Activated CD4-positive, alpha-beta T cell treated with anti-CD3 and anti-CD28 coated beads for 36 hours (primary cell): ENCODE measurements at regions not wholly inside any gene's neighbourhood (a gene's known extent, or its start where the extent isn't known, plus 50 kb on each side); places are given as distances from the start of the nearest gene placed in this dataset.
"Not testable (repeated sequence)": the region's sequence is repeated elsewhere in the genome, so short reads cannot be mapped to it uniquely, and the experiment has no call there.

Experiments
- ATAC-seq: fragments of 200-7000 bp; cut with Tn5 transposase; one replicate; pipeline ENCODE4 v1.10.0; 2021; ENCODE audit warnings: mild to moderate bottlenecking, moderate library complexity
- CTCF ChIA-PET: fragments of 350-600 bp; sonication (Branson Sonifier 250); formaldehyde crosslinking; loops from one replicate; lab custom pipeline; 2021; ENCODE audit warnings: antibody characterized with exemption; lab: Charles Lee
- POLR2A ChIA-PET: fragments of 350-600 bp; sonication (Branson Sonifier 250); formaldehyde crosslinking; loops from one replicate; lab custom pipeline; 2021; ENCODE audit warnings: antibody characterized with exemption, inconsistent platforms; lab: Charles Lee
- DNase-seq: peaks from one replicate; pipeline ENCODE4 v3.0.0-alpha.2; 2020
- H3K27ac Mint-ChIP-seq: one replicate; pipeline ENCODE4 v1.8.0; 2021; ENCODE audit warnings: mixed read lengths
- H3K27me3 Mint-ChIP-seq: one replicate; pipeline ENCODE4 v1.8.0; 2021; ENCODE audit warnings: mixed read lengths
- H3K36me3 Mint-ChIP-seq: one replicate; pipeline ENCODE4 v1.8.0; 2021; ENCODE audit warnings: low read depth, mixed read lengths
- H3K4me1 Mint-ChIP-seq: one replicate; pipeline ENCODE4 v1.8.0; 2021; ENCODE audit warnings: mixed read lengths
- H3K4me3 Mint-ChIP-seq: one replicate; pipeline ENCODE4 v1.8.0; 2021; ENCODE audit warnings: mild to moderate bottlenecking, moderate library complexity, mixed read lengths
- H3K9me3 Mint-ChIP-seq: one replicate; pipeline ENCODE4 v1.8.0; 2021; ENCODE audit warnings: low read depth, mixed read lengths
- intact Hi-C, 2 experiments: fragments of 100-400 bp; cut with DNase I in 1 of 2; cut with micrococcal nuclease in 1 of 2; formaldehyde crosslinking; loops; one replicate each; pipeline versions ENCODE4 v1.14.2 to v1.15.1; 2022 to 2024; cut with DNase I, micrococcal nuclease

DNA sequence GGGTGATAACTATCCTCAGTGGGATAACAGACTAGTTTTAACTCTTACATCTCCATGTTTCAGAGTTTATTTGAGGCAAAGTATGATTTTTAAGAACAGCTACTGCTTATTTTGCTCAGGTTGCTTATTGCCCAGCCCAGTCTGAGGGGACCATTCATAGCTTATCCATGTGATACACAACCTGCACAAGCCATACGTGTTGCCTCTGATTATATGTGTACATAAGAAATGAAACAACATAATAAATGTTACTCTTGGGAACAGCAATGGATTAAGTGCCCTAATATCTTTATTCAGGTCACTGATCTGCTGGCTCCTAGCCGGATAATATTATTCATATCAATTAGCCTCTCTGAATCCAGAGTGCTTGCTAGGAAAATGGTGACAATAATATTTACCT lies 236.2 kb downstream of the CGGBP1 start:
- Mint-ChIP-seq H3K4me1 (no peaks in the 10 kb centered on the region), H3K27ac (no peak overlapping the region)
- CTCF ChIA-PET: no interaction called here

DNA sequence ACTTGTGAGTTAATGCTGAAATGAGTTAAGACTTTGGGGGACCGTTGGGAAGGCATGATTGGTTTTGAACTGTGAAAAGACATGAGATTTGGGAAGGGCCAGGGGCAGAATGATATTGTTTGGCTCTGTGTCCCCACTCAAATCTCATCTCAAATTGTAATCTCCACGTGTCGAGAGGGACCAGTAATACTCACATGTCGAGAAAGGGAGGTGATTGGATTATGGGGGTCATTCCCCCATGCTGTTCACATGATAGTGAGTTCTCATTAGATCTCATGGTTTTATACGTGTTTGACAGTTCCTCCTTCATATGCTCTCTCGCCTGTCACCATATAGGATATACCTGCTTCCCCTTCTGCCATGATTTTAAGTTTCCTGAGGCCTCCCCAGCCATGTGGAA lies 245.3 kb downstream of the CGGBP1 start:
- H3K9me3 Mint-ChIP-seq, H3K27ac Mint-ChIP-seq, H3K4me1 Mint-ChIP-seq, intact Hi-C loops, CTCF ChIA-PET, POLR2A ChIA-PET, ATAC-seq, H3K4me3 Mint-ChIP-seq, H3K36me3 Mint-ChIP-seq, DNase-seq, H3K27me3 Mint-ChIP-seq: not testable (repeated sequence)

More for the DNA sequence above, 236.2 kb downstream of the CGGBP1 start:
- Mint-ChIP-seq H3K27me3 (peaks cover 3% of the 10 kb centered on the region), H3K9me3 (no peaks in the 10 kb centered on the region), H3K36me3 (no peaks in the 10 kb centered on the region), H3K4me3 (no peak overlapping the region)
- POLR2A ChIA-PET: no interaction called here
- DNase-seq: no peak
- intact Hi-C loops: no loop called here
- ATAC-seq: no peak

DNA sequence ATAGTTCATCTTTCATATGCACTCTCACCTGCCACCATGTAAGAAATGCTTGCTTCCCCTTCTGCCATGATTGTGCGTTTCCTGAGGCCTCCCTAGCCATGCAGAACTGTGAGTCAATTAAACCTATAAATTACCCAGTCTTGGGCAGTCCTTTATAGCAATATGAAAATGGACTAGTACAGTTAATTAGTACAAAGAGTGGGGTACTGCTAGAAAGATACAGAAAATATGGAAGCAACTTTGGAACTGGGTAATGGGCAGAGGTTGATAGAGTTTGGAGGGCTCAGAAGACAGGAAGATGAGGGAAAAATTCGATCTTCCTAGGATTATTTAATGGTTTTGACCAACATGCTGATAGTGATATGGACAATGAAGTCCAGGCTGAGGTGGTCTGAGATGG lies 246.9 kb downstream of the CGGBP1 start:
- POLR2A ChIA-PET: no interaction called here
- Mint-ChIP-seq H3K36me3 (no peaks in the 10 kb centered on the region), H3K27me3 (peaks cover 8% of the 10 kb centered on the region), H3K4me3 (no peak overlapping the region), H3K27ac (no peak overlapping the region), H3K9me3 (no peaks in the 10 kb centered on the region), H3K4me1 (peaks cover under 1% of the 10 kb centered on the region)
- no peak for ATAC-seq
- intact Hi-C loops: no loop called here
- DNase-seq: no peak
- CTCF ChIA-PET: no interaction called here

DNA sequence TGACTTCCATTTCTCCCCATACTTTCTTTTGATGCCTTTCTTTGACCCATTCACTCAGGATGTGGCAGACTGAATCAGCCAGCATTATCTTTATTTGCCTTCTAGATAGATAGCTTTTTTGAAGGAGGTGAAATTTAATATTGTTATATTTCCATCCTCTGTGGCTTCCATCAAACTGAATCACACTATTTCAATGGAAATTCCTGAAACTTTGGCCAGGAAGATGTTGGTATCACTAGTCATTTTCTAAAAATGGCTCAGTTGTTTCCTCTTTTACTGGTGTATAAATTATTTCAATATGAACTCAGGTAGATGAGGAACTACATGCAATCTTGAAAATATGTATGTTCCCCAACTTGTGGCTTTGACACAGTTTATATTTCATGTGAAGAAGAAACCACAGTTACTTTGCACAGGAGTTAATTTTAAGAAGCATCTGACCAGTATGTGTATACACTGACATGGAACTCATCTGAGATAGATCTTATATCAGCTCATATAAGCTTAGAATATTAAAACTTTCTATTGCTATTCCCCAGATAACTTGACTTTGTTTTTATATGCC lies 248.3 kb downstream of the CGGBP1 start:
- H3K36me3 Mint-ChIP-seq: no peaks in the 10 kb centered on the region
- no peak for ATAC-seq
- ChIA-PET POLR2A (no interaction called here), CTCF (no interaction called here)
- intact Hi-C loops: no loop called here
- no peak overlapping the region for H3K27ac Mint-ChIP-seq
- no peak overlapping the region for H3K4me3 Mint-ChIP-seq
- H3K9me3 Mint-ChIP-seq: no peaks in the 10 kb centered on the region
- H3K27me3 Mint-ChIP-seq: peaks cover 8% of the 10 kb centered on the region
- peaks cover 4% of the 10 kb centered on the region for H3K4me1 Mint-ChIP-seq
- no peak for DNase-seq

DNA sequence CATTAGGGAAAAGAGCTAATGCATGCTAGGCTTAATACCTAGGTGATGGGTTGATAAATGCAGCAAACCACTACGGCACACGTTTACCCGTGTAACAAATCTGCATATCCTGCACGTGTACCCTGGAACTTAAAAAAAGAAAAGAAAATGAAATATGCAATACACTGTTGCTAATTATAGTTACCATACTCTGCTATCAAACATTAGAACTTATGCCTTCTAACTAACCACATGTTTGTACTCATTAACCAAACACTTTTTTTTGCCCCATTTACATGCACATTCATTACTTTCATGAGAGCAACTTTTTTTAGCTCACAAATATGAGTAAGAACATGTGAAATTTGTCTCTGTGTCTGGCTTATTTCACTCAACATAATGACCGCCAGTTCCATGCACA lies 253.1 kb downstream of the CGGBP1 start:
- intact Hi-C loops: no loop called here
- no peaks in the 10 kb centered on the region for H3K36me3 Mint-ChIP-seq
- CTCF ChIA-PET: no interaction called here
- no peaks in the 10 kb centered on the region for H3K9me3 Mint-ChIP-seq
- no peak overlapping the region for H3K4me3 Mint-ChIP-seq
- peaks cover 9% of the 10 kb centered on the region for H3K27me3 Mint-ChIP-seq
- ATAC-seq (no peak), DNase-seq (no peak)
- H3K4me1 Mint-ChIP-seq: peaks cover 4% of the 10 kb centered on the region
- H3K27ac Mint-ChIP-seq: no peak overlapping the region
- POLR2A ChIA-PET: no interaction called here

DNA sequence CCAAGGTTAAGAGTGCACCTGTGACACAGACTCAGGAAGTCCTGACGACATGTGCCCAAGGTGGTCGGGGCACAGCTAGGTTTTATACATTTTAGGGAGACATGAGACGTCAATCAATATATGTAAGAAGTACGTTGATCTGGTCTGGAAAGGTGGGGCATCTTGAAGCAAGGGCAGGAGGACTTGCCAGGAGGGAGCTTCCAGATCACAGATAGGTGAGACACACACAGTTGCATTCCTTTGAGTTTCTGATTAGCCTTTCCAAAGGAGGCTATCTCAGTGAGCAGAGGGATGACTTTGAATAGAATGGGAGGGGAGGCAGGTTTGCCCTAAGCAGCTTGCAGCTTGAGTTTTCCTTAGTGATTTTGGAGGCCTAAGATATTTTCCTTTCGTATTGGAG lies 257.4 kb downstream of the CGGBP1 start:
- H3K4me3 Mint-ChIP-seq: no peak overlapping the region
- intact Hi-C loops: no loop called here
- peaks cover 6% of the 10 kb centered on the region for H3K4me1 Mint-ChIP-seq
- peaks cover 26% of the 10 kb centered on the region for H3K27me3 Mint-ChIP-seq
- ATAC-seq (no peak), DNase-seq (no peak)
- H3K36me3 Mint-ChIP-seq: no peaks in the 10 kb centered on the region
- H3K27ac Mint-ChIP-seq: no peak overlapping the region
- H3K9me3 Mint-ChIP-seq: no peaks in the 10 kb centered on the region
- POLR2A ChIA-PET: no interaction called here
- CTCF ChIA-PET: no interaction called here

DNA sequence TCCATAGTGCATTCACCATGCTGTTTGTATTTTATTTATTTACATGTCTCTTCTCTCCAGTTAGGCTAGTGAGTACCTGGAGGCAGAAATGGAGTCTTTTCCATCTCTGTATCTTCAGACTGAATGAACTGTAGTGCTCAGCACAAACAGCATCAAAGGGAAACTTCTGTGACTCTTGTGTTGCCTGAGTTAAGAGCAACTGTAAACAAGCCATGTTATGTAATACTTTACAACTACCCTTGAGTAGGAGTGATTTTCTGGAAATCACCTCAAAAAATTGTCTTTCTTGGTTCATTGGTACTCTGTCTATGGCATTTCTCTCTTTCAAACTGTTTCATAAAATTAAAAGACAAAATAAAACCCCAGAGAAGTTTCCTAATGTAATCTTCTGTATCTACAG lies 258.3 kb downstream of the CGGBP1 start:
- Mint-ChIP-seq H3K4me1 (peaks cover 11% of the 10 kb centered on the region), H3K36me3 (no peaks in the 10 kb centered on the region), H3K9me3 (no peaks in the 10 kb centered on the region), H3K27ac (no peak overlapping the region), H3K4me3 (no peak overlapping the region), H3K27me3 (peaks cover 32% of the 10 kb centered on the region)
- ChIA-PET CTCF (no interaction called here), POLR2A (no interaction called here)
- DNase-seq (no peak), ATAC-seq (no peak)
- intact Hi-C loops: no loop called here

DNA sequence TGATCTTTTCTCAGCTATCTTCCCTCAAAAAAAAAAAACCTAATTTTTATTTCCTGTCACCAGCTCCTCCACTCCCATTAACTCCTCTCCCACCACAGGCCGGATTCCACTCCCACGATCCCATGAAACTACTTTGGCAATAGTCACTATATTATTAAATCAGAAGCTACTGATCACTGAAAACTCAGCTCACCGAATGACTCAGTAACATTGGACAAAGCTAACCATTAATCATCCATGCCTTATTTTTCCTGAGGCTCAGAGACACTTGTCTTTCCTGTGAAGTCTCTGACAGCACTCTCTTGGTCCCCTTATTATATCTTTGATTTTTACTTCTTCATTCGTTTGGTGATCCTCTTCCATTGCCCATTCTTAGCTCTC lies 260.2 kb downstream of the CGGBP1 start:
- Mint-ChIP-seq H3K9me3 (no peaks in the 10 kb centered on the region), H3K4me1 (peaks cover 16% of the 10 kb centered on the region), H3K27me3 (peaks cover 39% of the 10 kb centered on the region), H3K4me3 (no peak overlapping the region), H3K27ac (no peak overlapping the region), H3K36me3 (no peaks in the 10 kb centered on the region)
- DNase-seq: no peak
- CTCF ChIA-PET: interaction anchor here (0.6 kb wide), 1 partner anchor 23 kb away, joined by 3 read pairs; no protein-coding TSS in a partner anchor
- intact Hi-C loops: loop anchor here in 1 of 2 experiments (10.0 kb wide), 2 partner anchors 196 to 444 kb away; no protein-coding TSS in a partner anchor
- ATAC-seq: no peak
- POLR2A ChIA-PET: no interaction called here

DNA sequence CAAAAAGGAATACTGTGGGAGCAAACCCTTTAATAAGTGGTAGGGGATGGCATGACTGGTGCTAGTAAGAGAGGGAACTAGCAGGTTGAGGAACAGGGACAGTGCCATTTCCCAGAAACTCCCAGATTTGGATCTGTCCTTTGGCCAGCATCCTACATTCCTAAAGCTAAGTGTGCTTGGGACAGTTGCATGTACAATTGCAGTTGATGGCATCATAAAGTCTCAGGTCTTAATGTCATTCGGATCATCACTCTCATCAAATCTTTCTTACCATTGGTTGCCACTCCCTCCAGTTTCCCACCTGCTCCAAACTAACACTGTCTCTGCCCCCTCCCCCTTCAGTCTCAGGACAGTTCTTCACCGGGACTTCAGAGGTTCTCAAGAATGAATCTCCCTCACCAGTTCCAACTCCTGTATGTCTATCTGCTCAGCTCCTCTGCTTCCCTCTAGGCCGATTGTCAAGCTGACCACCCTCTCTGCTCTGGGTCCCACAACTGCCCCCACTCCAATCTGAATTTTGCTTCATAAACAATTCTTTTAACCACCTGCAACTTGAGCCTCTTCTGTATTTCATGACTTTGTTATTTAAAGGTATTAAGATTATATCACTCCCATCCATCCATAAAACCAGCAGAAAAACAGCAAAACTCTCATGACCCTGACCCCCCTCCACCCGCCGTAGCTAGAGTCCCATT lies 260.8 kb downstream of the CGGBP1 start:
- ATAC-seq (no peak), DNase-seq (no peak)
- no peak overlapping the region for H3K4me3 Mint-ChIP-seq
- ChIA-PET POLR2A (no interaction called here), CTCF (interaction anchor here (0.6 kb wide), 1 partner anchor 24 kb away, joined by 3 read pairs; no protein-coding TSS in a partner anchor)
- no peaks in the 10 kb centered on the region for H3K36me3 Mint-ChIP-seq
- H3K27me3 Mint-ChIP-seq: peaks cover 44% of the 10 kb centered on the region
- peaks cover 21% of the 10 kb centered on the region for H3K4me1 Mint-ChIP-seq
- no peak overlapping the region for H3K27ac Mint-ChIP-seq
- intact Hi-C loops: loop anchor here in 1 of 2 experiments (10.0 kb wide), 2 partner anchors 197 to 443 kb away; no protein-coding TSS in a partner anchor
- no peaks in the 10 kb centered on the region for H3K9me3 Mint-ChIP-seq

DNA sequence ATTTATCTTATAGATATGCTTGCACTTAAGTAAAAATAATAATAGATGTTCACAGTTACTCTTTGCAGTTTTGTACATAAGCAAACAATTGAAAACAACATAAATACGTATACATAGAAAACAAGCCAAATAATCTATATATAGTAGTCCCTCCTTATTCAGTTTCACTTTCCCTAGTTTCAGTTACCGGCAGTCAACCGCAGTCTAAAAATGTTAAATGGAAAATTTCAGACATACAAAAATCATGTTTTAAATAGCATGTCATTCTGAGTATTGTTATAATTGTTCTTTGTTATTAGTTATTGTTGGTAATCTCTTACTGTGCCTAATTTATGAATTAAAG lies 262.0 kb downstream of the CGGBP1 start:
- intact Hi-C loops: loop anchor here in 1 of 2 experiments (10.0 kb wide), 2 partner anchors 198 to 442 kb away; no protein-coding TSS in a partner anchor
- no peak for ATAC-seq
- H3K9me3 Mint-ChIP-seq: no peaks in the 10 kb centered on the region

DNA sequence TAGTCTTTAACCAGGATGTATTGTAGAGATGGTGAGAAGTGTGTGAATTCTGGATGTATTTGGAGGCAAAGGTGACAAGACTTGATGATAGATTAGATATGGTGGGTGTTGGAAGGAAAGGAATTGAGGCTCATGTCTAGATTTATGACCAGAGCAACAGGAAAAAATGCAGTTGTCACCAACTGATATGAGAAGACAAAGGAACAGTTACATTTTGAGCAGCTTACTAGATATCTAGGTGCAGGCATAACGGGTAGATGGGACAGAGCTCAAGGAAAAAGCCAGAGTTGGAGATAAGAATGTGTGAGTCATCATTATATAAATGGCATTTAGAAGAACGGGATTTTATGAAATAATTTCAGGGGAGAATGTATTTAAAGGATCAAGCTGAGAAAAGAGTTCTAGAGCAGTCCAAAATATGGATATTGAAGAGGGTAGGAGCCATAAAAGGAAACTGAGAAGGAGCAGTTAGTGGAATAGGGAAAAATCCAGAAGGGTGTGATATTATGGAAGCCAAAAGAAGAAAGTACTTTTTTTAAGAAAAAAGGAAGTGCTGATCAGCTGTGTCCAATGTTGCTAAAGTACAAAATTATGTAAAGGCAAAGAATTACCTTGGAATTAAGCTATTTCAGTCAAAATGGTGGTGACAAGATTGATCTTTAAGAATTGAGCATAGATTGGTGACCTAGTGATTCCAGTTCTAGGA lies 262.5 kb downstream of the CGGBP1 start:
- Mint-ChIP-seq H3K36me3 (no peaks in the 10 kb centered on the region), H3K4me3 (no peak overlapping the region), H3K9me3 (no peaks in the 10 kb centered on the region), H3K27me3 (peaks cover 54% of the 10 kb centered on the region), H3K4me1 (peaks cover 29% of the 10 kb centered on the region), H3K27ac (no peak overlapping the region)
- ATAC-seq (no peak), DNase-seq (no peak)
- intact Hi-C loops: loop anchor here in 1 of 2 experiments (10.0 kb wide), 2 partner anchors 199 to 441 kb away; no protein-coding TSS in a partner anchor
- ChIA-PET POLR2A (no interaction called here), CTCF (no interaction called here)

More for the DNA sequence above, 262.0 kb downstream of the CGGBP1 start:
- H3K27me3 Mint-ChIP-seq: peaks cover 51% of the 10 kb centered on the region
- DNase-seq: no peak
- no peak overlapping the region for H3K27ac Mint-ChIP-seq
- ChIA-PET POLR2A (no interaction called here), CTCF (no interaction called here)
- H3K4me3 Mint-ChIP-seq: no peak overlapping the region
- H3K36me3 Mint-ChIP-seq: no peaks in the 10 kb centered on the region
- peaks cover 29% of the 10 kb centered on the region for H3K4me1 Mint-ChIP-seq

DNA sequence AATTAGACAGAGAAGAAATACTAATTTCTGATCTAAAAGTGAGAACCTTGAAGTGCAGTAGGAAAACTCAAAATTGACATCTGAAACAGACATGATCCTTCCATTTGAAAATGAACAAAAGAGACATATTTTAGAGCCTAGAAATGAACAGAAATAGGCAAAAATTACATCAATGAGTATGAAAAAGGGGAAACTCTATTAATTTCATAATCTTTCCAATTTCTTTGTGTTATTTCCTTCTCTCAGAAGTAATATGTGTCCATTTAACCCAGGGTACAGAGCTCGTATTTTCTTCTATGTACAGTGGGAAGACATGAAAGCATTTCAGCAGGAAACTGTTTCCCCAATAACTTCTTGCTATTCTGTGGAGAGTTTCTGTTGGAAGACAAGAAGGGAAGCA lies 263.1 kb downstream of the CGGBP1 start:
- POLR2A ChIA-PET: no interaction called here
- CTCF ChIA-PET: no interaction called here
- no peaks in the 10 kb centered on the region for H3K36me3 Mint-ChIP-seq
- intact Hi-C loops: loop anchor here in 1 of 2 experiments (10.0 kb wide), 2 partner anchors 199 to 441 kb away; no protein-coding TSS in a partner anchor
- ATAC-seq (no peak), DNase-seq (no peak)
- no peaks in the 10 kb centered on the region for H3K9me3 Mint-ChIP-seq
- no peak overlapping the region for H3K27ac Mint-ChIP-seq
- H3K4me1 Mint-ChIP-seq: peaks cover 29% of the 10 kb centered on the region
- no peak overlapping the region for H3K4me3 Mint-ChIP-seq
- H3K27me3 Mint-ChIP-seq: peaks cover 54% of the 10 kb centered on the region
